Naive thymus-derived CD8-positive, alpha-beta T cell (primary cell): ENCODE measurements at regions not wholly inside any gene's neighbourhood (a gene's known extent, or its start where the extent isn't known, plus 50 kb on each side); places are given as distances from the start of the nearest gene placed in this dataset.

Source experiments
- ATAC-seq, 2 donors: fragments of 150-1000 bp; cut with Tn5 transposase in 1 of 2; sonication (Bioruptor Pico), chemical (Tn5 transposase) in 1 of 2; 1 replicate in 1 of 2; 2 replicates in 1 of 2; pipeline ENCODE4 v1.10.0; 2021; ENCODE audit warnings: mild to moderate bottlenecking in 2 of 2, moderate library complexity in 2 of 2
- POLR2A ChIA-PET: fragments of 350-600 bp; sonication (Branson Sonifier 250); formaldehyde crosslinking; loops from one replicate; lab custom pipeline; 2021; ENCODE audit warnings: antibody characterized with exemption; lab: Charles Lee
- DNase-seq, 10 donors: peaks; one replicate each; pipeline versions ENCODE4 v3.0.0 to v3.0.0-alpha.2; 2020 to 2022
- H3K27ac Mint-ChIP-seq, 10 donors: one replicate each; pipeline ENCODE4 v1.8.0; 2020 to 2022; ENCODE audit warnings: mild to moderate bottlenecking in 10 of 10, mixed read lengths in 10 of 10, moderate library complexity in 4 of 10, inconsistent platforms in 1 of 10
- H3K27me3 Mint-ChIP-seq, 5 donors: one replicate each; pipeline ENCODE4 v1.8.0; 2021 to 2022; ENCODE audit warnings: mixed read lengths in 5 of 5
- H3K36me3 Mint-ChIP-seq, 3 donors: one replicate each; pipeline ENCODE4 v1.8.0; 2020 to 2022; ENCODE audit warnings: mixed read lengths in 3 of 3, mild to moderate bottlenecking in 2 of 3, inconsistent platforms in 1 of 3
- H3K4me1 Mint-ChIP-seq, 4 donors: one replicate each; pipeline ENCODE4 v1.8.0; 2021 to 2022; ENCODE audit warnings: mixed read lengths in 4 of 4
- H3K4me3 Mint-ChIP-seq, 10 donors: one replicate each; pipeline ENCODE4 v1.8.0; 2020 to 2022; ENCODE audit warnings: mild to moderate bottlenecking in 10 of 10, mixed read lengths in 10 of 10, moderate library complexity in 6 of 10, inconsistent platforms in 1 of 10
- H3K9me3 Mint-ChIP-seq, 9 donors: one replicate each; pipeline ENCODE4 v1.8.0; 2020 to 2022; ENCODE audit warnings: mixed read lengths in 9 of 9, mild to moderate bottlenecking in 3 of 9, inconsistent platforms in 1 of 9, moderate library complexity in 1 of 9

GRCh38 chr6:165950316-165950715, 217.3 kb downstream of the TBXT start:
- no peak overlapping the region for H3K27ac Mint-ChIP-seq
- H3K9me3 Mint-ChIP-seq = no peaks in the 10 kb centered on the region
- H3K36me3 Mint-ChIP-seq = no peaks in the 10 kb centered on the region
- DNase-seq (no peak), ATAC-seq (no peak)
- peaks cover 10 to 35% (median 13%) of the 10 kb centered on the region in 5 donors for H3K27me3 Mint-ChIP-seq
- no peaks in the 10 kb centered on the region for H3K4me1 Mint-ChIP-seq
- no peak overlapping the region for H3K4me3 Mint-ChIP-seq
- POLR2A ChIA-PET = no interaction called here

- POLR2A ChIA-PET = no interaction called here
- peaks cover 0 to 2% (median 0%) of the 10 kb centered on the region in 9 donors for H3K9me3 Mint-ChIP-seq
Measured at GRCh38 chr6:165949324-165949723, 218.3 kb downstream of the TBXT start.

GRCh38 chr6:165944002-165944466, 223.6 kb downstream of the TBXT start:
- H3K4me1 Mint-ChIP-seq = no peaks in the 10 kb centered on the region
- POLR2A ChIA-PET = no interaction called here
- H3K27me3 Mint-ChIP-seq = peaks cover 3 to 22% (median 7%) of the 10 kb centered on the region in 5 donors
- no peak overlapping the region for H3K27ac Mint-ChIP-seq
- no peak for DNase-seq
- H3K36me3 Mint-ChIP-seq = no peaks in the 10 kb centered on the region
- H3K9me3 Mint-ChIP-seq = peaks cover 0 to 29% (median 4%) of the 10 kb centered on the region in 9 donors
- ATAC-seq = no peak
- no peak overlapping the region for H3K4me3 Mint-ChIP-seq

More at GRCh38 chr6:165949324-165949723, 218.3 kb downstream of the TBXT start:
- Mint-ChIP-seq H3K27ac (no peak overlapping the region), H3K36me3 (no peaks in the 10 kb centered on the region), H3K4me3 (no peak overlapping the region), H3K27me3 (peaks cover 8 to 26% (median 10%) of the 10 kb centered on the region in 5 donors), H3K4me1 (no peaks in the 10 kb centered on the region)
- DNase-seq (no peak), ATAC-seq (no peak)

- no peak overlapping the region for H3K27ac Mint-ChIP-seq
- POLR2A ChIA-PET = no interaction called here
- H3K9me3 Mint-ChIP-seq = peaks cover 0 to 29% (median 4%) of the 10 kb centered on the region in 9 donors
- no peaks in the 10 kb centered on the region for H3K4me1 Mint-ChIP-seq
- H3K4me3 Mint-ChIP-seq = no peak overlapping the region
- DNase-seq = no peak
- ATAC-seq = no peak
- H3K36me3 Mint-ChIP-seq = no peaks in the 10 kb centered on the region
- H3K27me3 Mint-ChIP-seq = peaks cover 5 to 12% (median 7%) of the 10 kb centered on the region in 5 donors
Measured at GRCh38 chr6:165941786-165942185, 225.9 kb downstream of the TBXT start.

GRCh38 chr6:165941249-165941775, 226.3 kb downstream of the TBXT start:
- no peak overlapping the region for H3K4me3 Mint-ChIP-seq
- POLR2A ChIA-PET = no interaction called here
- no peaks in the 10 kb centered on the region for H3K36me3 Mint-ChIP-seq
- H3K27me3 Mint-ChIP-seq = peaks cover 8 to 14% (median 10%) of the 10 kb centered on the region in 5 donors
- DNase-seq = no peak
- H3K9me3 Mint-ChIP-seq = peaks cover 0 to 31% (median 4%) of the 10 kb centered on the region in 9 donors
- ATAC-seq = no peak
- no peak overlapping the region for H3K27ac Mint-ChIP-seq
- H3K4me1 Mint-ChIP-seq = no peaks in the 10 kb centered on the region

- Mint-ChIP-seq H3K4me3 (no peak overlapping the region), H3K27me3 (peaks cover 14 to 24% (median 16%) of the 10 kb centered on the region in 5 donors), H3K27ac (no peak overlapping the region), H3K4me1 (no peaks in the 10 kb centered on the region), H3K36me3 (no peaks in the 10 kb centered on the region), H3K9me3 (peaks cover 0 to 41% (median 4%) of the 10 kb centered on the region in 9 donors)
- DNase-seq (no peak), ATAC-seq (no peak)
- POLR2A ChIA-PET = no interaction called here
Measured at GRCh38 chr6:165940366-165940765, 227.3 kb downstream of the TBXT start.

- ATAC-seq (no peak), DNase-seq (no peak)
- Mint-ChIP-seq H3K27ac (no peak overlapping the region), H3K27me3 (peaks cover 16 to 30% (median 21%) of the 10 kb centered on the region in 5 donors), H3K4me3 (no peak overlapping the region), H3K4me1 (no peaks in the 10 kb centered on the region), H3K9me3 (peaks cover 0 to 47% (median 4%) of the 10 kb centered on the region in 9 donors), H3K36me3 (no peaks in the 10 kb centered on the region)
- POLR2A ChIA-PET = no interaction called here
Measured at GRCh38 chr6:165939601-165940290, 227.9 kb downstream of the TBXT start.

GRCh38 chr6:165939047-165939446, 228.6 kb downstream of the TBXT start:
- POLR2A ChIA-PET = no interaction called here
- peaks cover 21 to 37% (median 22%) of the 10 kb centered on the region in 5 donors for H3K27me3 Mint-ChIP-seq
- H3K36me3 Mint-ChIP-seq = no peaks in the 10 kb centered on the region
- H3K9me3 Mint-ChIP-seq = peaks cover 0 to 47% (median 4%) of the 10 kb centered on the region in 9 donors
- no peaks in the 10 kb centered on the region for H3K4me1 Mint-ChIP-seq
- DNase-seq = no peak
- H3K27ac Mint-ChIP-seq = no peak overlapping the region
- H3K4me3 Mint-ChIP-seq = no peak overlapping the region
- ATAC-seq = no peak

GRCh38 chr6:165937564-165938358, 229.9 kb downstream of the TBXT start:
- POLR2A ChIA-PET = no interaction called here
- H3K27me3 Mint-ChIP-seq = peaks cover 24 to 32% (median 25%) of the 10 kb centered on the region in 5 donors
- H3K27ac Mint-ChIP-seq = no peak overlapping the region
- no peaks in the 10 kb centered on the region for H3K4me1 Mint-ChIP-seq
- no peak for DNase-seq
- H3K36me3 Mint-ChIP-seq = no peaks in the 10 kb centered on the region
- no peak for ATAC-seq
- no peak overlapping the region for H3K4me3 Mint-ChIP-seq
- peaks cover 0 to 34% (median 4%) of the 10 kb centered on the region in 9 donors for H3K9me3 Mint-ChIP-seq

- H3K27me3 Mint-ChIP-seq = peaks cover 24 to 30% (median 25%) of the 10 kb centered on the region in 5 donors
- peaks cover 0 to 25% (median 3%) of the 10 kb centered on the region in 9 donors for H3K9me3 Mint-ChIP-seq
- H3K27ac Mint-ChIP-seq = no peak overlapping the region
- no peak for DNase-seq
- no peak for ATAC-seq
- H3K4me3 Mint-ChIP-seq = no peak overlapping the region
- POLR2A ChIA-PET = no interaction called here
- no peaks in the 10 kb centered on the region for H3K4me1 Mint-ChIP-seq
- no peaks in the 10 kb centered on the region for H3K36me3 Mint-ChIP-seq
Measured at GRCh38 chr6:165936660-165937059, 231.0 kb downstream of the TBXT start.

- Mint-ChIP-seq H3K9me3 (peaks cover 0 to 20% (median 2%) of the 10 kb centered on the region in 9 donors), H3K27ac (no peak overlapping the region), H3K27me3 (peaks cover 24 to 30% (median 25%) of the 10 kb centered on the region in 5 donors), H3K4me1 (no peaks in the 10 kb centered on the region), H3K4me3 (no peak overlapping the region), H3K36me3 (no peaks in the 10 kb centered on the region)
- DNase-seq (no peak), ATAC-seq (no peak)
- POLR2A ChIA-PET = no interaction called here
Measured at GRCh38 chr6:165936096-165936495, 231.6 kb downstream of the TBXT start.

- Mint-ChIP-seq H3K36me3 (no peaks in the 10 kb centered on the region), H3K4me3 (no peak overlapping the region), H3K4me1 (no peaks in the 10 kb centered on the region), H3K27me3 (peaks cover 18 to 41% (median 20%) of the 10 kb centered on the region in 5 donors), H3K27ac (no peak overlapping the region), H3K9me3 (peaks cover 0 to 20% (median 0%) of the 10 kb centered on the region in 9 donors)
- DNase-seq (no peak), ATAC-seq (no peak)
- POLR2A ChIA-PET = no interaction called here
Measured at GRCh38 chr6:165931675-165932074, 236.0 kb downstream of the TBXT start.
